ENCODE measurements at regions not wholly inside any gene's neighbourhood (a gene's known extent, or its start where the extent isn't known, plus 50 kb on each side); places are given as distances from the start of the nearest gene placed in this dataset.
"Not testable (repeated sequence)": the region's sequence is repeated elsewhere in the genome, so short reads cannot be mapped to it uniquely, and the experiment has no call there.

DNA sequence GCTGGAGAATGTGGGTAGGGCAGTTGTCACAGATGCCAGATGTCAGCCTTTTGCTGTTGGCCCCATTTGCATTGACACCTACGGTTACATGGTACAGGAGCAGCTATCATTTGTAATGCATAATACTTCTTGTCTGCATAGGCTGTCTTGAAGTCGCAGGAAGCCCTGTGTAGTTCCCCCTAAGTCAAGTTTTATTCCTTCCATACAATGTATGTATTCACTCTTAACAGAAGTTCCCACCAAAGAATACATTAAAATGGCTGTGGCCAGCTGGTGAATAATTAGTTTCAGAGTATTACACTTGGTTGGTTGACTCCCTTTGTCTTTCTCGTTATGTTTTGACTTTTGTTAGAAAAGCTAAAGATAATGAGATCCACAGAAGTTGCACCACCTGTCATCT, 1169.0 kb downstream of the REEP3 start:
- no peak for DNase-seq (ENCODE audit: low read depth, low spot score)
- H3K9me3 ChIP-seq (ENCODE audit: insufficient read depth, low read length) = no peaks in the 10 kb centered on the region

DNA sequence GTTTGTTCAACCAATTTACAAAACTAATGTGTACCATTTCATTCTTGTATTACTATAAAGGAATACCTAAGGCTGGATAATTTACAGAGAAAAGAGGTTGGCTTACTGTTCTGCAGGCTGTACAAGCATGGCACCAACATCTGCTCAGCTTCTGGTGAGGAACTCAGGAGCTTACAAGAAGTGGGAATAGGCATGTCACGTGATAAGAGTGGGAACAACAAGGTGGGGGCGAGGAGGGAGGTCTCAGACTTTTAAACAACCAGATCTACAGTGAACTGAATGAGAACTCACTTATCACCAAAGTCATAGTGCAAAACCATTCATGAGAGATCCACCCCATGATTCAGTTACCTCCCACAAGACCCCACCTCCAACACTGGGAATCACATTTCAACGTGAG, 1178.0 kb downstream of the REEP3 start:
- Histone ChIP-seq H3K4me3 (ENCODE audit: insufficient read length, low read depth) (no peak overlapping the region), H3K9ac (ENCODE audit: insufficient read length, low read depth) (no peak overlapping the region), H3K36me3 (ENCODE audit: insufficient read depth, insufficient read length, low read length) (no peaks in the 10 kb centered on the region), H3K9me3 (ENCODE audit: insufficient read depth, low read length) (no peaks in the 10 kb centered on the region), H3K27me3 (ENCODE audit: insufficient read depth, insufficient read length) (no peaks in the 10 kb centered on the region), H3K4me1 (ENCODE audit: insufficient read depth, insufficient read length) (no peaks in the 10 kb centered on the region)
- TF ChIP-seq SUZ12 (IDR thresholded peaks at IDR 0.05; ENCODE audit: extremely low read depth, insufficient read depth, insufficient read length) = no peak
- TF ChIP-seq YY1 (IDR thresholded peaks at IDR 0.05; ENCODE audit: insufficient read depth, insufficient read length) = no peak
- no peak for TF ChIP-seq ZNF274 (IDR thresholded peaks at IDR 0.05; ENCODE audit: low read depth, low read length)
- no peak for DNase-seq (ENCODE audit: low read depth, low spot score)

More for the DNA sequence above, 1169.0 kb downstream of the REEP3 start:
- Histone ChIP-seq H3K9ac (ENCODE audit: insufficient read length, low read depth) (no peak overlapping the region), H3K27me3 (ENCODE audit: insufficient read depth, insufficient read length) (no peaks in the 10 kb centered on the region), H3K4me3 (ENCODE audit: insufficient read length, low read depth) (no peak overlapping the region), H3K4me1 (ENCODE audit: insufficient read depth, insufficient read length) (no peaks in the 10 kb centered on the region), H3K36me3 (ENCODE audit: insufficient read depth, insufficient read length, low read length) (no peaks in the 10 kb centered on the region)
- TF ChIP-seq YY1 (IDR thresholded peaks at IDR 0.05; ENCODE audit: insufficient read depth, insufficient read length) (no peak), SUZ12 (IDR thresholded peaks at IDR 0.05; ENCODE audit: extremely low read depth, insufficient read depth, insufficient read length) (no peak), ZNF274 (IDR thresholded peaks at IDR 0.05; ENCODE audit: low read depth, low read length) (no peak)

DNA sequence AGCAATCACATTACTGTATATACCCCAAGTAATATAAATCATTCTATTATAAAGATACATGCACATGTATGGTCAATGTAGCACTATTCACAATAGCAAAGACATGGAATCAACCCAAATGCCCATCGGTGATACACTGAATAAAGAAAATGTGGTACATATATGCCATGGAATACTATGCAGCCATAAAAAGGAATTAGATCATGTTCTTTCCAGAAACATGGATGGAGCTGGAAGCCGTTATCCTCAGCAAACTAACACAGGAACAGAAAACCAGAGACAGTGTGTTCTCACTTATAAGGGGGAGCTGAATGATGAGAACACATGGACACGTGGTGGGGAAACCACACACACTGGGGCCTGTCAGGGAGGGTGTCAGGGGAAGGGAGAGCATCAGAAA, 1180.9 kb downstream of the REEP3 start:
- not testable (repeated sequence) for H3K36me3 ChIP-seq (ENCODE audit: insufficient read depth, insufficient read length, low read length); H3K4me1 ChIP-seq (ENCODE audit: insufficient read depth, insufficient read length); H3K9me3 ChIP-seq (ENCODE audit: insufficient read depth, low read length); H3K27me3 ChIP-seq (ENCODE audit: insufficient read depth, insufficient read length); DNase-seq (ENCODE audit: low read depth, low spot score); H3K9ac ChIP-seq (ENCODE audit: insufficient read length, low read depth); H3K4me3 ChIP-seq (ENCODE audit: insufficient read length, low read depth)

- Histone ChIP-seq H3K9ac (ENCODE audit: insufficient read length, low read depth) (no peak overlapping the region), H3K36me3 (ENCODE audit: insufficient read depth, insufficient read length, low read length) (no peaks in the 10 kb centered on the region), H3K9me3 (ENCODE audit: insufficient read depth, low read length) (no peaks in the 10 kb centered on the region), H3K27me3 (ENCODE audit: insufficient read depth, insufficient read length) (no peaks in the 10 kb centered on the region), H3K4me3 (ENCODE audit: insufficient read length, low read depth) (no peak overlapping the region), H3K4me1 (ENCODE audit: insufficient read depth, insufficient read length) (no peaks in the 10 kb centered on the region)
- DNase-seq (ENCODE audit: low read depth, low spot score) = no peak
- TF ChIP-seq SUZ12 (IDR thresholded peaks at IDR 0.05; ENCODE audit: extremely low read depth, insufficient read depth, insufficient read length) (no peak), ZNF274 (IDR thresholded peaks at IDR 0.05; ENCODE audit: low read depth, low read length) (no peak), YY1 (IDR thresholded peaks at IDR 0.05; ENCODE audit: insufficient read depth, insufficient read length) (no peak)
Measured at GRCh38 chr10:64708884-64709681, 1187.9 kb downstream of the REEP3 start.

GRCh38 chr10:64726466-64726865, 1205.3 kb downstream of the REEP3 start:
- Histone ChIP-seq H3K4me1 (ENCODE audit: insufficient read depth, insufficient read length) (no peaks in the 10 kb centered on the region), H3K9me3 (ENCODE audit: insufficient read depth, low read length) (no peaks in the 10 kb centered on the region), H3K27me3 (ENCODE audit: insufficient read depth, insufficient read length) (no peaks in the 10 kb centered on the region), H3K9ac (ENCODE audit: insufficient read length, low read depth) (no peak overlapping the region), H3K4me3 (ENCODE audit: insufficient read length, low read depth) (no peak overlapping the region), H3K36me3 (ENCODE audit: insufficient read depth, insufficient read length, low read length) (no peaks in the 10 kb centered on the region)
- no peak for DNase-seq (ENCODE audit: low read depth, low spot score)
- no peak for TF ChIP-seq SUZ12 (IDR thresholded peaks at IDR 0.05; ENCODE audit: extremely low read depth, insufficient read depth, insufficient read length)
- no peak for TF ChIP-seq ZNF274 (IDR thresholded peaks at IDR 0.05; ENCODE audit: low read depth, low read length)
- no peak for TF ChIP-seq YY1 (IDR thresholded peaks at IDR 0.05; ENCODE audit: insufficient read depth, insufficient read length)

GRCh38 chr10:64731016-64731415, 1209.8 kb downstream of the REEP3 start:
- TF ChIP-seq SUZ12 (IDR thresholded peaks at IDR 0.05; ENCODE audit: extremely low read depth, insufficient read depth, insufficient read length) = no peak
- TF ChIP-seq ZNF274 (IDR thresholded peaks at IDR 0.05; ENCODE audit: low read depth, low read length) = no peak
- TF ChIP-seq YY1 (IDR thresholded peaks at IDR 0.05; ENCODE audit: insufficient read depth, insufficient read length) = no peak
- H3K4me3 ChIP-seq (ENCODE audit: insufficient read length, low read depth) = no peak overlapping the region
- H3K36me3 ChIP-seq (ENCODE audit: insufficient read depth, insufficient read length, low read length) = no peaks in the 10 kb centered on the region
- H3K4me1 ChIP-seq (ENCODE audit: insufficient read depth, insufficient read length) = no peaks in the 10 kb centered on the region
- peaks cover under 1% of the 10 kb centered on the region; the same call in 1 of the 2 replicates for H3K9me3 ChIP-seq (ENCODE audit: insufficient read depth, low read length)
- H3K27me3 ChIP-seq (ENCODE audit: insufficient read depth, insufficient read length) = no peaks in the 10 kb centered on the region
- no peak overlapping the region for H3K9ac ChIP-seq (ENCODE audit: insufficient read length, low read depth)
- DNase-seq (ENCODE audit: low read depth, low spot score) = no peak

DNA sequence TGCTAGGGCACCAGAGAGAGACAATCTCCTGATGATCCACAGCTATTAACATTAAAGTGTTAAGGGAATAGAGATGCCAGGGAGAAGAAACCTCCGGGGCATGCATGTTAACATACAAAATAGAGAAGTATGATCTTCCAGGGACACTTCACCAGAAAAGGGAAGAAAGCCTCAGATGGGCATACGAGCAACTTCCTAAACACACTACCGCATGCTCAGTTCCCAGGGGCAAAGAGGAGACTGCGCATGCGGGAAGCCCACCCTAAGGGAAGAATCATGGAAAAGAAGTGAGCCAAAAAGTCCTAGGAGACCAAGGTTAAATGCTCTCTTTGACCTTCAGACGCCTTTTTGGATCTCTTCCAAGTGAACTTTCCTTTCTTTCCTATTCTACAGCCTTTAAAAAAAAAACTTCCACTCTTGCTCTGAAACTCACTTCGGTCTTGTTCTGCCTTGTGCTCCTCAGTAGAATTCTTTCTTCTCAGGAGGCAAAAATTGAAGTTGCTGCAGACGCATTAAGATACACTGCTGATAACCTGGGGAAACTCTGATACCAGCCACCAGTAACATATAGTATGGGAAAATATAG, 1211.3 kb downstream of the REEP3 start:
- no peaks in the 10 kb centered on the region for H3K36me3 ChIP-seq (ENCODE audit: insufficient read depth, insufficient read length, low read length)
- H3K9me3 ChIP-seq (ENCODE audit: insufficient read depth, low read length) = peaks cover 7% of the 10 kb centered on the region
- H3K9ac ChIP-seq (ENCODE audit: insufficient read length, low read depth) = no peak overlapping the region
- H3K4me1 ChIP-seq (ENCODE audit: insufficient read depth, insufficient read length) = no peaks in the 10 kb centered on the region
- H3K27me3 ChIP-seq (ENCODE audit: insufficient read depth, insufficient read length) = no peaks in the 10 kb centered on the region
- no peak overlapping the region for H3K4me3 ChIP-seq (ENCODE audit: insufficient read length, low read depth)
- no peak for DNase-seq (ENCODE audit: low read depth, low spot score)
- no peak for TF ChIP-seq SUZ12 (IDR thresholded peaks at IDR 0.05; ENCODE audit: extremely low read depth, insufficient read depth, insufficient read length)
- no peak for TF ChIP-seq ZNF274 (IDR thresholded peaks at IDR 0.05; ENCODE audit: low read depth, low read length)
- no peak for TF ChIP-seq YY1 (IDR thresholded peaks at IDR 0.05; ENCODE audit: insufficient read depth, insufficient read length)

Data from NT2/D1 (cell line).